Panc1 (cell line): ENCODE measurements at regions not wholly inside any gene's neighbourhood (a gene's known extent, or its start where the extent isn't known, plus 50 kb on each side); places are given as distances from the start of the nearest gene placed in this dataset.

Experiments
- ATAC-seq: fragments of 200-7000 bp; cut with Tn5 transposase; 2 replicates; pipeline ENCODE4 v1.9.1; 2020; ENCODE audit warnings: mild to moderate bottlenecking, moderate library complexity
- BruUV-seq: library from RNA; stranded (reverse); fragments of 400-500 nt; replicated peaks from 2 replicates; lab custom pipeline; 2021; lab: Mats Ljungman, UMichigan
- CTCF ChIA-PET: fragments of 300-600 bp; sonication (Branson Sonifier 250); formaldehyde crosslinking; loops from one replicate; lab custom pipeline; 2022; ENCODE audit warnings: antibody characterized with exemption; lab: Charles Lee
- POLR2A ChIA-PET: fragments of 300-600 bp; sonication (Branson Sonifier 250); formaldehyde crosslinking; loops from one replicate; lab custom pipeline; 2022; ENCODE audit warnings: antibody characterized with exemption; lab: Charles Lee
- DNase-seq: peaks from one replicate; pipeline ENCODE4 v3.0.0-alpha.2; 2010; ENCODE audit warnings: low read depth, low spot score
- H3K27ac ChIP-seq: 2 replicates; pipeline ENCODE4 v1.5.1; 2011; ENCODE audit warnings: mild to moderate bottlenecking, low read length, inconsistent platforms
- H3K27me3 ChIP-seq: fragments of 200-500 bp; sonication (Bioruptor generic); 2 replicates; pipeline ENCODE4 v1.6.0; 2014; ENCODE audit warnings: low read length, inconsistent platforms; ENCODE audit not compliant: control insufficient read depth, insufficient read depth
- H3K36me3 ChIP-seq: fragments of 200-500 bp; sonication (Bioruptor generic); 2 replicates; pipeline ENCODE4 v1.5.1; 2014; ENCODE audit warnings: inconsistent platforms, mild to moderate bottlenecking, low read length, moderate library complexity; ENCODE audit not compliant: control insufficient read depth, insufficient read depth
- H3K4me1 ChIP-seq: 2 replicates; pipeline ENCODE4 v1.5.1; 2011; ENCODE audit warnings: inconsistent platforms, mild to moderate bottlenecking, low read length, moderate library complexity; ENCODE audit not compliant: control insufficient read depth, insufficient read depth
- H3K4me3 ChIP-seq, 2 experiments: 2 replicates each; pipeline ENCODE4 v1.5.1; 2011 to 2012; ENCODE audit warnings: low read depth in 2 of 2, low read length in 2 of 2, mild to moderate bottlenecking in 2 of 2, inconsistent platforms in 1 of 2, moderate library complexity in 1 of 2
- H3K9me3 ChIP-seq: fragments of 200-500 bp; sonication (Bioruptor generic); 2 replicates; pipeline ENCODE4 v1.5.1; 2014; ENCODE audit warnings: low read depth, mild to moderate bottlenecking, inconsistent platforms, low read length, moderate library complexity; ENCODE audit not compliant: control insufficient read depth, insufficient read depth
- CTCF ChIP-seq: fragments of 450-650 bp; IDR thresholded peaks from 2 replicates; pipeline ENCODE4 v1.5.1; 2017; ENCODE audit warnings: mild to moderate bottlenecking
- POLR2AphosphoS5 ChIP-seq: IDR thresholded peaks from 2 replicates; pipeline ENCODE4 v1.6.1; 2012; ENCODE audit warnings: mild to moderate bottlenecking, low read depth, low read length, moderate library complexity
- REST ChIP-seq, 2 experiments: IDR thresholded peaks; 2 replicates each; pipeline ENCODE4 v1.6.1; 2011 to 2012; ENCODE audit warnings: low read depth in 2 of 2, control low read depth in 1 of 2, low read length in 1 of 2, mild to moderate bottlenecking in 1 of 2, moderate library complexity in 1 of 2; ENCODE audit not compliant: insufficient read depth in 1 of 2
- SIN3A ChIP-seq: IDR thresholded peaks from 2 replicates; pipeline ENCODE4 v1.6.1; 2012; ENCODE audit warnings: low read depth, mild to moderate bottlenecking, low read length, moderate library complexity, borderline replicate concordance; ENCODE audit not compliant: insufficient read depth
- TCF7L2 ChIP-seq: IDR thresholded peaks from 2 replicates; pipeline ENCODE4 v1.6.1; 2011; ENCODE audit warnings: mild to moderate bottlenecking, low read depth, low read length, inconsistent platforms
- in situ Hi-C: cut with HindIII; loops from 2 replicates; pipeline ENCODE4 v1.10.0; 2016; ENCODE audit warnings: low sequenced_read_pairs, low pct_unique_long_range_greater_than_20kb
- intact Hi-C: fragments of 100-400 bp; cut with micrococcal nuclease; formaldehyde crosslinking; loops from one replicate; pipeline ENCODE4 v1.10.0; 2022; ENCODE audit not compliant: unreplicated experiment

GRCh38 chr13:89027694-89028306, 1356.6 kb downstream of the SLITRK5 start:
- Histone ChIP-seq H3K27me3 (no peaks in the 10 kb centered on the region), H3K9me3 (no peaks in the 10 kb centered on the region), H3K36me3 (no peaks in the 10 kb centered on the region), H3K4me1 (no peaks in the 10 kb centered on the region), H3K4me3 (no peak overlapping the region), H3K27ac (no peak overlapping the region)
- TF ChIP-seq REST (IDR thresholded peaks at IDR 0.05; ENCODE audit: insufficient read depth in 1 of 2, low read depth in 2 of 2, low read length in 1 of 2) = no peak
- TF ChIP-seq SIN3A = no peak
- TF ChIP-seq TCF7L2 = no peak
- TF ChIP-seq POLR2AphosphoS5 = no peak
- TF ChIP-seq CTCF = no peak
- no TSS peak for BruUV-seq
- intact Hi-C loops = no loop called here
- POLR2A ChIA-PET = no interaction called here
- in situ Hi-C loops = no loop called here
- DNase-seq (no peak), ATAC-seq (no peak)
- CTCF ChIA-PET = no interaction called here

GRCh38 chr13:89029062-89029461, 1357.9 kb downstream of the SLITRK5 start:
- in situ Hi-C loops = no loop called here
- BruUV-seq = no TSS peak
- ATAC-seq (no peak), DNase-seq (no peak)
- H3K4me1 ChIP-seq = no peaks in the 10 kb centered on the region
- H3K9me3 ChIP-seq = no peaks in the 10 kb centered on the region
- H3K27me3 ChIP-seq = no peaks in the 10 kb centered on the region
- POLR2A ChIA-PET = no interaction called here
- H3K27ac ChIP-seq = no peak overlapping the region
- CTCF ChIA-PET = no interaction called here
- no peaks in the 10 kb centered on the region for H3K36me3 ChIP-seq
- intact Hi-C loops = no loop called here
- TF ChIP-seq REST (IDR thresholded peaks at IDR 0.05; ENCODE audit: insufficient read depth in 1 of 2, low read depth in 2 of 2, low read length in 1 of 2) (no peak), POLR2AphosphoS5 (no peak), CTCF (no peak), TCF7L2 (no peak), SIN3A (no peak)
- no peak overlapping the region for H3K4me3 ChIP-seq
